CD4-positive, alpha-beta T cell (primary cell): ENCODE measurements at regions not wholly inside any gene's neighbourhood (a gene's known extent, or its start where the extent isn't known, plus 50 kb on each side); places are given as distances from the start of the nearest gene placed in this dataset.

Source experiments
- ATAC-seq: fragments of 200-7000 bp; cut with Tn5 transposase; one replicate; pipeline ENCODE4 v1.10.0; 2022; ENCODE audit warnings: mild to moderate bottlenecking; ENCODE audit not compliant: poor library complexity
- CTCF ChIA-PET: fragments of 350-600 bp; sonication (Branson Sonifier 250); formaldehyde crosslinking; loops from one replicate; lab custom pipeline; 2021; ENCODE audit warnings: antibody characterized with exemption, inconsistent platforms; lab: Charles Lee
- POLR2A ChIA-PET: fragments of 350-600 bp; sonication (Branson Sonifier 250); formaldehyde crosslinking; loops from one replicate; lab custom pipeline; 2021; ENCODE audit warnings: antibody characterized with exemption, inconsistent platforms; lab: Charles Lee
- DNase-seq, 14 experiments: peaks; one replicate each; pipeline ENCODE4 v3.0.0-alpha.2; 2013 to 2020; ENCODE audit warnings: mixed read lengths in 2 of 14
- H3K27ac ChIP-seq, 2 donors: one replicate each; pipeline versions ENCODE4 v1.5.1 to v1.7.0; 2013; ENCODE audit warnings: low read length in 2 of 2, low read depth in 1 of 2, mild to moderate bottlenecking in 1 of 2
- H3K27me3 ChIP-seq, 2 experiments: 1 replicate in 1 of 2; 2 replicates in 1 of 2; pipeline versions ENCODE4 v1.6.1 to v1.7.0; 2013; ENCODE audit warnings: low read length in 2 of 2, control low read depth in 1 of 2, mild to moderate bottlenecking in 1 of 2, moderate library complexity in 1 of 2; ENCODE audit not compliant: insufficient read depth in 2 of 2, control insufficient read depth in 1 of 2
- H3K36me3 ChIP-seq: one replicate; pipeline ENCODE4 v1.6.1; 2013; ENCODE audit warnings: low read length, control low read depth; ENCODE audit not compliant: insufficient read depth
- H3K4me1 ChIP-seq: one replicate; pipeline ENCODE4 v1.6.1; 2013; ENCODE audit warnings: low read length, control low read depth; ENCODE audit not compliant: insufficient read depth
- H3K4me3 ChIP-seq: one replicate; pipeline ENCODE4 v1.5.1; 2013; ENCODE audit warnings: mild to moderate bottlenecking, low read length, moderate library complexity
- H3K9me3 ChIP-seq, 2 experiments: 1 replicate in 1 of 2; 2 replicates in 1 of 2; pipeline versions ENCODE4 v1.6.1 to v1.7.0; 2013; ENCODE audit warnings: low read length in 2 of 2, mild to moderate bottlenecking in 2 of 2, control low read depth in 1 of 2, moderate library complexity in 1 of 2; ENCODE audit not compliant: control insufficient read depth in 1 of 2, insufficient read depth in 1 of 2
- H3K27ac Mint-ChIP-seq: one replicate; pipeline ENCODE4 v1.8.0; 2020; ENCODE audit warnings: mixed read lengths
- H3K27me3 Mint-ChIP-seq: one replicate; pipeline ENCODE4 v1.8.0; 2021; ENCODE audit warnings: mixed read lengths
- H3K36me3 Mint-ChIP-seq: one replicate; pipeline ENCODE4 v1.8.0; 2021; ENCODE audit warnings: low read depth, mixed read lengths
- H3K4me1 Mint-ChIP-seq: one replicate; pipeline ENCODE4 v1.8.0; 2021; ENCODE audit warnings: low read depth, mixed read lengths
- H3K4me3 Mint-ChIP-seq: one replicate; pipeline ENCODE4 v1.8.0; 2020; ENCODE audit warnings: mild to moderate bottlenecking, mixed read lengths
- H3K9me3 Mint-ChIP-seq: one replicate; pipeline ENCODE4 v1.8.0; 2020; ENCODE audit warnings: mixed read lengths
- CTCF ChIP-seq: fragments of 200-600 bp; IDR thresholded peaks from one replicate; pipeline ENCODE4 v1.8.0; 2022; ENCODE audit warnings: antibody characterized with exemption, mild to moderate bottlenecking
- intact Hi-C, 2 experiments: fragments of 100-400 bp; cut with DNase I in 1 of 2; cut with micrococcal nuclease in 1 of 2; formaldehyde crosslinking; loops; one replicate each; pipeline versions ENCODE4 v1.15.1 to v1.9.0; 2023 to 2025; cut with DNase I, micrococcal nuclease

- no peaks in the 10 kb centered on the region for H3K9me3 Mint-ChIP-seq
- intact Hi-C loops = no loop called here
- Histone ChIP-seq H3K27me3 (no peaks in the 10 kb centered on the region), H3K36me3 (no peaks in the 10 kb centered on the region), H3K27ac (no peak overlapping the region), H3K9me3 (no peaks in the 10 kb centered on the region), H3K4me3 (no peak overlapping the region), H3K4me1 (no peaks in the 10 kb centered on the region)
- no peak for DNase-seq
- no peak overlapping the region for H3K27ac Mint-ChIP-seq
- H3K27me3 Mint-ChIP-seq = no peaks in the 10 kb centered on the region
- ATAC-seq = no peak
- ChIA-PET POLR2A (interaction anchor here (1.1 kb wide), 1 partner anchor 11 kb away, joined by 3 read pairs; no protein-coding TSS in a partner anchor), CTCF (no interaction called here)
- H3K4me1 Mint-ChIP-seq = no peaks in the 10 kb centered on the region
- no peaks in the 10 kb centered on the region for H3K36me3 Mint-ChIP-seq
- TF ChIP-seq CTCF = no peak
- no peak overlapping the region for H3K4me3 Mint-ChIP-seq
Observed at GRCh38 chrX:39502486-39502885, 595.3 kb downstream of the BCOR start.

GRCh38 chrX:39504227-39504626, 593.5 kb downstream of the BCOR start:
- no peak for TF ChIP-seq CTCF
- H3K27me3 Mint-ChIP-seq = no peaks in the 10 kb centered on the region
- H3K9me3 Mint-ChIP-seq = no peaks in the 10 kb centered on the region
- H3K4me1 ChIP-seq = peaks cover 8% of the 10 kb centered on the region
- no peak overlapping the region for H3K27ac ChIP-seq
- H3K27me3 ChIP-seq = no peaks in the 10 kb centered on the region
- ChIA-PET CTCF (no interaction called here), POLR2A (interaction anchor here (0.6 kb wide), 1 partner anchor 593 kb away, joined by 3 read pairs; no protein-coding TSS in a partner anchor)
- no peaks in the 10 kb centered on the region for H3K36me3 Mint-ChIP-seq
- no peak for ATAC-seq
- peaks cover under 1 to 2% of the 10 kb centered on the region in 2 experiments for H3K9me3 ChIP-seq
- no peak overlapping the region for H3K27ac Mint-ChIP-seq
- no peak overlapping the region for H3K4me3 ChIP-seq
- DNase-seq = no peak
- intact Hi-C loops = no loop called here
- H3K4me3 Mint-ChIP-seq = no peak overlapping the region
- H3K4me1 Mint-ChIP-seq = peaks cover 15% of the 10 kb centered on the region
- no peaks in the 10 kb centered on the region for H3K36me3 ChIP-seq

GRCh38 chrX:39504850-39505259, 592.9 kb downstream of the BCOR start:
- no peak overlapping the region for H3K4me3 Mint-ChIP-seq
- no peak for DNase-seq
- ChIA-PET POLR2A (interaction anchor here (0.6 kb wide), 1 partner anchor 592 kb away, joined by 3 read pairs; no protein-coding TSS in a partner anchor), CTCF (no interaction called here)
- intact Hi-C loops = no loop called here
- no peak for TF ChIP-seq CTCF
- no peak for ATAC-seq
- no peaks in the 10 kb centered on the region for H3K36me3 Mint-ChIP-seq
- no peak overlapping the region for H3K4me3 ChIP-seq
- H3K9me3 Mint-ChIP-seq = no peaks in the 10 kb centered on the region
- H3K36me3 ChIP-seq = no peaks in the 10 kb centered on the region
- no peak overlapping the region for H3K27ac Mint-ChIP-seq
- peaks cover 5 to 6% of the 10 kb centered on the region in 2 experiments for H3K9me3 ChIP-seq
- no peak overlapping the region for H3K27ac ChIP-seq
- H3K27me3 ChIP-seq = no peaks in the 10 kb centered on the region
- H3K4me1 ChIP-seq = peaks cover 8% of the 10 kb centered on the region
- H3K27me3 Mint-ChIP-seq = no peaks in the 10 kb centered on the region
- H3K4me1 Mint-ChIP-seq = peaks cover 15% of the 10 kb centered on the region
